Dedifferentiated amniotic fluid mesenchymal stem cell (primary cell): ENCODE measurements at regions not wholly inside any gene's neighbourhood (a gene's known extent, or its start where the extent isn't known, plus 50 kb on each side); places are given as distances from the start of the nearest gene placed in this dataset.
"Not testable (repeated sequence)": the region's sequence is repeated elsewhere in the genome, so short reads cannot be mapped to it uniquely, and the experiment has no call there.

Source experiments
- DNase-seq: peaks from one replicate; pipeline ENCODE4 v3.0.0-alpha.2; 2016; ENCODE audit errors: extremely low spot score

GRCh38 chr16:17556276-17557052 is 85.7 kb upstream of the XYLT1 start:
- no peak for DNase-seq

DNA sequence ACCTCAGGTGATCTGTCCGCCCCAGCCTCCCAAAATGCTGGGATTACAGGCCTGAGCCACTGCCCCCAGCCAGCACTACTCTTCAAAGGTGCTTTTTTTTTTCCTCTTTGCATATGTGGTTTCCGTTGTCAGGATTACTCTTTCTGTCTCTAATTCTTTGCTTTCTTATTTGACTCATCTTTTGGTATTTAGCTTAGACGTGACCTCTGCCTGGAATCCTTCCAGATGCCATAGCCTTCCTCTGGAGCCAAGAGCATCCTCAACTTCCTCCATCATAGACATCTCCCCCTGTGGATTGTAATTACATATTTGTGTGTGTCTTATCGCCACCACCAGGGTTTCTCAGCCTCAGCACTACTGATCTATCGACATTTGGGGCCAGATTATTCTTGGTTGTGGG is 84.4 kb upstream of the XYLT1 start:
- DNase-seq: no peak

- no peak for DNase-seq
Measured at GRCh38 chr16:17552351-17552750, 81.6 kb upstream of the XYLT1 start.

GRCh38 chr16:17551682-17552081 is 80.9 kb upstream of the XYLT1 start:
- DNase-seq: not testable (repeated sequence)

DNA sequence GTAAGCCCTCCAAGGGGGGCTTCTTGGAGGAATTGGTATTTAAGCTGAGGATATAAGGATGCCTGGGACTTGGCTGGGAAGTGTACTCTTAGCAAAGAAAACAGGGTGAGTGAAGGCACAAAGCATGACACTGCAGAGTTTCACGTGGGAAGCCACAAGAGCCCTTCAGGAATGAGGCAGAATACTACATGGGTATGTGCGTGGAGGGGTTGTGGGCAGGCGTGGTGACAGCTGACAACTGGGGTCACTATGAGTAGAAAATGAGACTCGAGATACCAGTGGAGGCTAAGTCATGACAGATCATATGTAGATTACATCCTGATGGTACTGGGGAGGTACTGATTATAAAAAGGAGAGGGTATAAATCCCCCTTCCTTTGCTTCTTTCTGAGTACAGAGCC is 78.1 kb upstream of the XYLT1 start:
- DNase-seq: no peak

DNA sequence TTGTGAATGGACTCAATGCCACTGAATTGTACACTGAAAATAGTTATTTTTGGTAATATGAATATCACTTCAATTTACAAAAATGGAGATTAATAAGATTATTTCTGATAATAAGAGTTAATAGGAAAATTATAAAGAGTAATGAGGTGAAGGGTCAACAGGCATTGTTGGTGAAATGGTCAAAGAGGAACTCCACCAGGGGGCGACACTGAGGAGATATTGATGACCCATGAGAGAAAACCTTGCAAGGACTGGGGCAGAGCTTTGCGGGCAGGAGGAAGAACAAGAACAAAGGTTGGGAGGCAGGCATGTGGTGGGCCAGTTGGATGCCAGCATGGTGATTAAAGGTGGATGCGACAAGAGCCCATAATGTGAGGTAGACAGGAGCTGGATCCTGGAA is 74.0 kb upstream of the XYLT1 start:
- no peak for DNase-seq

- no peak for DNase-seq
Measured at GRCh38 chr16:17544304-17544703, 73.5 kb upstream of the XYLT1 start.

- DNase-seq: no peak
Measured at GRCh38 chr16:17543073-17543472, 72.3 kb upstream of the XYLT1 start.

GRCh38 chr16:17541324-17541723 is 70.6 kb upstream of the XYLT1 start:
- no peak for DNase-seq

DNA sequence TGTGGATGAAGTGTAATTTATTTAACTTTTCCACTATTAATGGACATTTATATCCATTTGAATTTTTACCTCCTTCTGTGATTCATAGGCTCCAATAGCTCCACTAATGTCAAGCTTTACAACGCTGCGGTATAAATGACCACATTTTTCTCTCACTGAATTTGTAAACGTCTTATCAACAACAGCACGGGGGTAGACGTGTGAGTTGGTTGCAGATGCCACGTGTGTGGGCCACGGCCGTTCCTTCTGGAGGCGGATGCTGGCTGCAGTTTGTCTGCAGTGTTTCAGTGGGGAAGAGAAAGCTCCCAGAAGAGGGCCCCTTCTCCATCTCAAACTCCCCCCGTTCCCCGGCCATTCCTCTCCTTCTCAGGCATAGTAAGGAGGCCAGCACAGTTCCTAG is 68.2 kb upstream of the XYLT1 start:
- DNase-seq: no peak

DNA sequence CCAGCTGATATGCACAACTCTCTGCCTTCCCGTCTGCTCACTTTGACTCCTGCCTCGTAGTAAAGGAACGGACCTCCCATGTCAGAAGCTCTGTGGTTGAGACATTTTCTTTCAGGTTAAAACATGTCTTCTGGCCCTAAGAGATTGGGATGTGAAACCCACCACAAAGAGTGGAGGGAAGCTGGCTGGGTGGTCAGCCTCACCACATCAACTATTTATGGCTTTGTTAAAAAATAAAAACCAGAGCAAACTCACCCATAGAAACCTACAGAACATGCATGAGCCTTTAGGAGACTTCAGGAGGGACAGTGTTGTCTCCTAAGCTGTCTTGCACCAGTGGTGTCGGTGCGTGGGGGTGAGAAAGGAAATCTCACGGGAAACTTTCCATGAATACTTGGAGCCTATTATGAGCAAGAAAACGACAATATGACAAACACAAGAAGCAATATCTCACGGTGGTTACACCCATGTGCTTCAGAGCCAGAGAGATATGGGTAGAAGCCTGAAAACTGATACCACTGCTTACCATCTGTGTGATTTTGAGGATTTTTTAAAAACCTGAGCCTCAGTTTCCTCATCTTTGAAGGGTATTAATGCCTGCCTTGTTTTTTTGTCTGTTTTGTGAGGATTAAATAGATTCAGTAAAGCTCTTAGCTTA is 61.7 kb upstream of the XYLT1 start:
- DNase-seq: no peak

DNA sequence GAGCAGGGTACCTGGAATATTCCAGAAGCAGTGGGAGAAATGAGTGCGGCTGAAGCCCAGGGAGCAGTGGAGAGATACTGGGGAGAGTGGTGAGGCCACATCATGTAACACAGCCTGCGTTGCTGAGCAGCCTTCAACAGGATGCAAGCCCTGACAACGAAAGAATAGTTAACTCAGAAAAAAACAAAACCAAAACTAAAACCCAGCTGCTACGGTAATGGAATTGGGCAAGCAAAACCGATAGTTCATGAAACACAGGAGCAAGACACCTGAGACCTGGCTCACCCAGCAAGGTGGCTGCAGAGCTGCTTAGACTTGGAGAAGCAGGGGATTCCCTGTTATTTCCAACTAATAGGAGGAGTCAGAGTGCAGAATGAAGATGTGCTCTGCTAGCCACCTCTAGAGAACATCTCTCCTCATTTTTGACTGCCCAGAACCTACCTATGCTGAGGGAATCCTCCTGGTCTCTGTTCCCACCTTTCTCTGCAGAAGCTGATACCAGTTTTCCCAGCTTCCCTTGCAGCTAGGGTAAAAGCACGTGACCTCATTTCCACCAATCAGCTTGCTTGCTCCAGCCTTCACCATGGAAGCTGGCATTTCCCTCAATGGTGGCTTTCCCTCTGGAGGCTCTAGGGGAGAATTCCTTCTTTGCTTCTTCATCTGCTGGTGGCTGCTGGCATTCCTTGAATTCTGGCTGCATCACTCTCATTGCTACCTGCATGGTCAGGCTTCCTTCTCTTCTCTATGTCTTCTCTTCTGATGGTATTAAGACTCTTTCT is 59.4 kb upstream of the XYLT1 start:
- no peak for DNase-seq

- no peak for DNase-seq
Measured at GRCh38 chr16:17526956-17527937, 56.5 kb upstream of the XYLT1 start.

DNA sequence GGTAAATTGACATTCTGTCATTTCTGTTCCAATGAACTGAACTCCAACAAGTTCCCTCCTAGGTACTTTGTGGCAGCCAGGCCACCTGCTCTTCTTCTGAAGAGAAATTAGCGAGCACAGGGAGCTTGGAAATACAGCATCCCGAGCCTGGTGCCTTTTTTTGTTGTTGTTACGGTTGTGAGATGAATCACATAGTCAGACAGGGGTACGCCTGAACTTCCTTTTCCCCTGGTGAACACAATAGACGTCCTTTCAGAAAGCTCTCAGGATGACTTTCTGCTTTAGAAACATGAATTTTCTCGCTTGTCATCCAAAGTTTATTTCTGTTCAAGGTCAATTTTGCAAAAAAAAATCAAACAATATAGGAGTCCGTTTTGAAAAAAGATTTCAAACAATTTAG is 53.9 kb upstream of the XYLT1 start:
- no peak for DNase-seq

- peak; percentile 52 for DNase-seq
Measured at GRCh38 chr16:17520561-17520960, 49.8 kb upstream of the XYLT1 start.
